ENCODE measurements at regions not wholly inside any gene's neighbourhood (a gene's known extent, or its start where the extent isn't known, plus 50 kb on each side); places are given as distances from the start of the nearest gene placed in this dataset.

DNA sequence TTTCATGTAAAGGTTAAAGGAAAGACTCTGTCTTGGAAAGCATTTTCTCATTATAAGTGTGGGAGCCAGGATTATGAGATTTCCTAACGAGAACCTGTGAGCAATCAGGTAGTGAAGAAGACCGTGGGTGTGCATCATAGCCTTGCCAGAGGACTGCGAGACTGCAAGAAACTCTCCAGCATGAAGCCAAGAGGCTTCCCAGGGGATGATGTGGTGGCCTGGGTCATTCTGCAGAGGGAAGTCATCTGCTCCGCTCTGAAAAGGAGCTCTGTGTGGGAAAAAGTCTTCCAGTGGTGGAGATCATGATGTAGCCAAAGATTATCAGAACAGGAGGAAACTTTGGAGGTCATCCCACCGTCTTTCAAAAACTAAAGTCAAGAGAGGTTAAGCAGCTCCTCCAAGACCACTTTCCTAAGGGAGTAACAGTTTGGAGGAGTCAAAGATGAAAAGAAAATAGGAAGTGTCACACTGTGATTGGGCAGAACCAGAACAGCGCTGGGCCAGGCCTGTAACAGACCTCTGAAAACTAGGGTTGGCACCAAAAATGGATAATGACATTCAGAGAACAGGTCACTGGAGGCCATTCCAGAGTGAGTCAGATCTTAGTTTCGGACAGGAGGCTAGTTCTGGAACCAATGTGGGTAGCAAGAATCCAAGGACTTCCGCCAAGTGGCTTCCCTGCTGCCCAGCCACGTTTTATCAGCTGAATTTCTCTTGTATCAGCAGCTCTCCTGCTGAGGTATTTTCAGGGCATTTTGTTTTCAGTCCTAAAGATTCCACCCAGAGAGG, 113.0 kb downstream of the LRATD1 start:
- TF ChIP-seq FOXP2 (optimal IDR thresholded peaks at IDR 0.05; ENCODE audit: borderline replicate concordance, extremely low read depth, extremely low read length, insufficient read depth) (no peak), SIN3A (IDR thresholded peaks at IDR 0.05; ENCODE audit: borderline replicate concordance, insufficient read depth, low read length) (no peak), TAF1 (IDR thresholded peaks at IDR 0.05; ENCODE audit: borderline replicate concordance, insufficient read depth, low read length) (no peak), POLR2AphosphoS5 (IDR thresholded peaks at IDR 0.05; ENCODE audit: low read depth, low read length) (no peak)
- TF ChIP-seq, protein P1, sequence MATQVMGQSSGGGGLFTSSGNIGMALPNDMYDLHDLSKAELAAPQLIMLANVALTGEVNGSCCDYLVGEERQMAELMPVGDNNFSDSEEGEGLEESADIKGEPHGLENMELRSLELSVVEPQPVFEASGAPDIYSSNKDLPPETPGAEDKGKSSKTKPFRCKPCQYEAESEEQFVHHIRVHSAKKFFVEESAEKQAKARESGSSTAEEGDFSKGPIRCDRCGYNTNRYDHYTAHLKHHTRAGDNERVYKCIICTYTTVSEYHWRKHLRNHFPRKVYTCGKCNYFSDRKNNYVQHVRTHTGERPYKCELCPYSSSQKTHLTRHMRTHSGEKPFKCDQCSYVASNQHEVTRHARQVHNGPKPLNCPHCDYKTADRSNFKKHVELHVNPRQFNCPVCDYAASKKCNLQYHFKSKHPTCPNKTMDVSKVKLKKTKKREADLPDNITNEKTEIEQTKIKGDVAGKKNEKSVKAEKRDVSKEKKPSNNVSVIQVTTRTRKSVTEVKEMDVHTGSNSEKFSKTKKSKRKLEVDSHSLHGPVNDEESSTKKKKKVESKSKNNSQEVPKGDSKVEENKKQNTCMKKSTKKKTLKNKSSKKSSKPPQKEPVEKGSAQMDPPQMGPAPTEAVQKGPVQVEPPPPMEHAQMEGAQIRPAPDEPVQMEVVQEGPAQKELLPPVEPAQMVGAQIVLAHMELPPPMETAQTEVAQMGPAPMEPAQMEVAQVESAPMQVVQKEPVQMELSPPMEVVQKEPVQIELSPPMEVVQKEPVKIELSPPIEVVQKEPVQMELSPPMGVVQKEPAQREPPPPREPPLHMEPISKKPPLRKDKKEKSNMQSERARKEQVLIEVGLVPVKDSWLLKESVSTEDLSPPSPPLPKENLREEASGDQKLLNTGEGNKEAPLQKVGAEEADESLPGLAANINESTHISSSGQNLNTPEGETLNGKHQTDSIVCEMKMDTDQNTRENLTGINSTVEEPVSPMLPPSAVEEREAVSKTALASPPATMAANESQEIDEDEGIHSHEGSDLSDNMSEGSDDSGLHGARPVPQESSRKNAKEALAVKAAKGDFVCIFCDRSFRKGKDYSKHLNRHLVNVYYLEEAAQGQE (IDR thresholded peaks at IDR 0.05; ENCODE audit: insufficient read depth in 1 of 2, low read depth in 2 of 2, low read length in 2 of 2), result no peak

DNA sequence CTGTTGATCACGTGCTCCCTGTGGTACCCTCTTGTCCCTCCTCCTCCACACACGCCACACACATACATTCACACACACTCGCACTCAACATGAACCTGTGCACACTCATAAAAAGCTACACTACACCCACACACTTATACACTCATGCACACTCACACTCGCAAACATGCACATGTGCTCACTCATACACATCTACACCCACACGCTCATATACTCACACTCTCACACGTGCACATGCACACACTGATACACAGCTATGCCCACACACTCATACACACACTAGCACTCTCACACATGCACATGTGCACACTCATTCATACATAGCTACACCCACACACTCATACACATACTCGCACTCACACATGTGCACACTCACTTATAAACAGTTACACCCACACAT, 113.6 kb downstream of the LRATD1 start:
- no peak for TF ChIP-seq TAF1 (IDR thresholded peaks at IDR 0.05; ENCODE audit: borderline replicate concordance, insufficient read depth, low read length)
- TF ChIP-seq, protein P1 (IDR thresholded peaks at IDR 0.05; ENCODE audit: insufficient read depth in 1 of 2, low read depth in 2 of 2, low read length in 2 of 2), result no peak
- no peak for TF ChIP-seq POLR2AphosphoS5 (IDR thresholded peaks at IDR 0.05; ENCODE audit: low read depth, low read length)
- no peak for TF ChIP-seq SIN3A (IDR thresholded peaks at IDR 0.05; ENCODE audit: borderline replicate concordance, insufficient read depth, low read length)
- no peak for TF ChIP-seq FOXP2 (optimal IDR thresholded peaks at IDR 0.05; ENCODE audit: borderline replicate concordance, extremely low read depth, extremely low read length, insufficient read depth)

DNA sequence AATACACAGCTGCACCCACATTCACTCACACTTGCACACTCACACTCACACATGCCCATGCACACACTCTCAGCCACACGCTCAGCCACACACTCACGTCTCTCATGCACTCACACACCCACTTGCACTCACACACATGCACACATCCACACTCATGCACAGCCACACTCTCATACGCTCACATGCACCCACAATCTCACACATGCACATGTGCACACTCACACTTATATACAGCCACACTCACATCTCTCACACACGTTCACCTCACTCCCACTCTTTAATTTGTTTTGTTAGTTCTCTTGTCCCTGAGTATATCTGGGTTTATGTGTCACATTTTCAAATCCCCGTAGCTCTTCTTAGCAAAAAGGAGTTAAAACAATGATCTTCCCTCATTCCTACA, 114.9 kb downstream of the LRATD1 start:
- TF ChIP-seq POLR2AphosphoS5 (IDR thresholded peaks at IDR 0.05; ENCODE audit: low read depth, low read length), result no peak
- no peak for TF ChIP-seq SIN3A (IDR thresholded peaks at IDR 0.05; ENCODE audit: borderline replicate concordance, insufficient read depth, low read length)
- TF ChIP-seq, protein P1 (IDR thresholded peaks at IDR 0.05; ENCODE audit: insufficient read depth in 1 of 2, low read depth in 2 of 2, low read length in 2 of 2), result no peak
- no peak for TF ChIP-seq FOXP2 (optimal IDR thresholded peaks at IDR 0.05; ENCODE audit: borderline replicate concordance, extremely low read depth, extremely low read length, insufficient read depth)
- no peak for TF ChIP-seq TAF1 (IDR thresholded peaks at IDR 0.05; ENCODE audit: borderline replicate concordance, insufficient read depth, low read length)

DNA sequence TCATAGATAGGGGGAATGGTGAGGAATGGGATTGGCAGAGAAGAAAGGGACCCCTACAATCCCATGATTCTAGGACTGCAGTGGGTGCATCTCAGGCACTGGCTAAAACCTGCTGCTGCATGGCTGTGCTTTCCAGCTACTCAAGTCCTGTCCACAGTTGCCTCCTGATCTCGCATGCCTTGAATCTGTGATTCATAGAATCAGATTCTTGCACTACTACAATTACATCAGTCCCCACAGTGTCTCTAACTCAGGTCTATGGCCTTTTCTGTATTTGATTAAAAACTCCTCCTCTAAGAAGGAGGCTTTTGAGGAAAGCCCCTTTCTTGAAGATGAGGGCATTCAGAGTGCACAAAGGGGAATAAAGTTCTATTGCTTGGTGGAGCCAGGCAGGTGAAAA, 117.4 kb downstream of the LRATD1 start:
- TF ChIP-seq SIN3A (IDR thresholded peaks at IDR 0.05; ENCODE audit: borderline replicate concordance, insufficient read depth, low read length) (no peak), TAF1 (IDR thresholded peaks at IDR 0.05; ENCODE audit: borderline replicate concordance, insufficient read depth, low read length) (no peak), FOXP2 (optimal IDR thresholded peaks at IDR 0.05; ENCODE audit: borderline replicate concordance, extremely low read depth, extremely low read length, insufficient read depth) (no peak), POLR2AphosphoS5 (IDR thresholded peaks at IDR 0.05; ENCODE audit: low read depth, low read length) (no peak)
- TF ChIP-seq, protein P1 (IDR thresholded peaks at IDR 0.05; ENCODE audit: insufficient read depth in 1 of 2, low read depth in 2 of 2, low read length in 2 of 2), result no peak

All from PFSK-1 (cell line).